SJSA1 (cell line): ENCODE measurements at regions not wholly inside any gene's neighbourhood (a gene's known extent, or its start where the extent isn't known, plus 50 kb on each side); places are given as distances from the start of the nearest gene placed in this dataset.

Experiments used
- DNase-seq, 2 experiments: peaks; one replicate each; pipeline ENCODE4 v3.0.0-alpha.2; 2015 to 2020; ENCODE audit warnings: low spot score in 2 of 2, low read depth in 1 of 2
- H3K27ac ChIP-seq: fragments of 250-450 bp; sonication (Bioruptor Pico); 2 replicates; pipeline ENCODE4 v1.5.1; 2020; ENCODE audit warnings: mild to moderate bottlenecking, moderate library complexity
- H3K27me3 ChIP-seq: fragments of 250-450 bp; sonication (Bioruptor Pico); replicated peaks from 2 replicates; pipeline ENCODE4 v1.5.1; 2020; ENCODE audit warnings: mild to moderate bottlenecking, moderate library complexity
- H3K36me3 ChIP-seq: fragments of 250-450 bp; sonication (Bioruptor Pico); 2 replicates; pipeline ENCODE4 v1.5.1; 2020; ENCODE audit warnings: mild to moderate bottlenecking
- H3K4me1 ChIP-seq: fragments of 250-450 bp; sonication (Bioruptor Pico); replicated peaks from 2 replicates; pipeline ENCODE4 v1.6.1; 2021; ENCODE audit warnings: mild to moderate bottlenecking
- H3K4me3 ChIP-seq: fragments of 250-450 bp; sonication (Bioruptor Pico); 2 replicates; pipeline ENCODE4 v1.5.1; 2020; ENCODE audit warnings: mild to moderate bottlenecking
- H3K9me3 ChIP-seq: fragments of 250-450 bp; sonication (Bioruptor Pico); replicated peaks from 2 replicates; pipeline ENCODE4 v1.5.1; 2020; ENCODE audit warnings: mild to moderate bottlenecking

GRCh38 chr2:147386284-147386683 is 458.5 kb upstream of the ACVR2A start:
- Histone ChIP-seq H3K27ac (no peak overlapping the region), H3K27me3 (no peaks in the 10 kb centered on the region; the same call in 1 of the 2 replicates), H3K4me1 (no peaks in the 10 kb centered on the region), H3K4me3 (no peak overlapping the region), H3K9me3 (no peaks in the 10 kb centered on the region), H3K36me3 (no peaks in the 10 kb centered on the region)
- no peak for DNase-seq

- no peaks in the 10 kb centered on the region for H3K36me3 ChIP-seq
- no peaks in the 10 kb centered on the region for H3K9me3 ChIP-seq
- no peaks in the 10 kb centered on the region for H3K27me3 ChIP-seq
- DNase-seq: no peak
- H3K4me1 ChIP-seq: no peaks in the 10 kb centered on the region
- H3K27ac ChIP-seq: no peak overlapping the region
- no peak overlapping the region for H3K4me3 ChIP-seq
Observed at GRCh38 chr2:147385600-147385999, 459.2 kb upstream of the ACVR2A start.

DNA sequence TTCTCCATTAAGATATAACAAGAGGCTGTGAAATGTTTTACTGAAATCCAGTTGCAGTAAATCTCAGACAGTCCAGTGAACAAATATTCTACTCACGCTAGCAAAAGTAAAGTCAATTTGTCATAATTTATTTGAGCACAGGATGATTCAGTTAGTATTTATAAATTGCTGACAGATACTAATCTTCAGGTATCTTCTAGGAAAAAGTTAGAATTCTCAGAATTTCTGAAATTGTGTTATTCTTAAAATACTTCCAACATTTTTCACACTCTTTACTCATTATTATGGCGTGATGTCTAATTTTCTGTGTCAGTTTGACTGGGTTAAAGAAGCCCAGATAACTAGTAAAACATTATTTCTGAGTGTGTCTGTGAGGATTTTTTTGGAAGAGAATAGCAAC is 460.2 kb upstream of the ACVR2A start:
- H3K36me3 ChIP-seq: no peaks in the 10 kb centered on the region
- DNase-seq: no peak
- H3K27me3 ChIP-seq: no peaks in the 10 kb centered on the region
- H3K4me3 ChIP-seq: no peak overlapping the region
- H3K9me3 ChIP-seq: no peaks in the 10 kb centered on the region
- H3K4me1 ChIP-seq: no peaks in the 10 kb centered on the region
- H3K27ac ChIP-seq: no peak overlapping the region

- H3K36me3 ChIP-seq: no peaks in the 10 kb centered on the region
- H3K9me3 ChIP-seq: no peaks in the 10 kb centered on the region
- H3K27me3 ChIP-seq: no peaks in the 10 kb centered on the region
- H3K4me1 ChIP-seq: no peaks in the 10 kb centered on the region
- no peak overlapping the region for H3K27ac ChIP-seq
- no peak overlapping the region for H3K4me3 ChIP-seq
- DNase-seq: no peak
Observed at GRCh38 chr2:147382322-147382948, 462.4 kb upstream of the ACVR2A start.

DNA sequence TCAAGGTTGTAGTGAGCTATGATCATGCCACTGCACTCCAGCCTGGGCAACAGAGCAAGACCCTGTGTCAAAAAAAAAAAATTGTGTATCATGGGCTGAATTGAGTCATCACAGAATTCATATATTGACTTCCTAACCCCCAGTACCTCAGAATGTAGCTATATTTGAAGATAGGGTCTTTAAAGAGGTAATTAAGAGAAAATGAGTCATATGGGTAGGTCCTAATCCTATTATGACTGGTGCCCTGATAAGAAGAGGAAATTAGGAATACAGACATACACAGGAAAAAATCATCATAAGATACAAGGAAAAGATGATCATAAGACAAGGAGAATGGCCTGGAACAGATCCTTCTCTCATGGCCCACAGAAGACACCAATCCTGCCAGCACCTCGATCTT is 466.4 kb upstream of the ACVR2A start:
- no peak for DNase-seq
- H3K36me3 ChIP-seq: no peaks in the 10 kb centered on the region
- H3K27me3 ChIP-seq: no peaks in the 10 kb centered on the region
- no peak overlapping the region for H3K27ac ChIP-seq
- no peak overlapping the region for H3K4me3 ChIP-seq
- no peaks in the 10 kb centered on the region for H3K9me3 ChIP-seq
- no peaks in the 10 kb centered on the region for H3K4me1 ChIP-seq

DNA sequence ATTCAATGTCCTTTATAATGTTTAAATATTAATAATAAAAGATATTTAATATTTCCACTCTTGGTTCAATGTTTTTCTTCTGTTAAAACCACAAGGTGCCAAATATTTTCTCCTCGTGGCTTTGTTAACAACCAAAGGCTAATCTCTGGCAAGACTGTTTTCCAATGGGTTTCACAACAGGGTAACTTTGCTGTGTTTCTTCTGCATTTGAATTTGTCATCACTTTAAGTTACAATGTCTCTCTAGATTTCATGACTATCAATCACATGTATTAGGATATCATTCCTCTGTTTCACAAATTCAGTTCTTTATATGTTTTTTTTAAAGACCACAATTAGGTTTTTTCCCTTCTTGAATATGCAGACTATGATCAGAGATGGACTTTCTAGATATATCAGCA is 469.8 kb upstream of the ACVR2A start:
- Histone ChIP-seq H3K27ac (no peak overlapping the region), H3K4me3 (no peak overlapping the region), H3K4me1 (no peaks in the 10 kb centered on the region), H3K9me3 (no peaks in the 10 kb centered on the region), H3K27me3 (no peaks in the 10 kb centered on the region), H3K36me3 (no peaks in the 10 kb centered on the region)
- DNase-seq: no peak

GRCh38 chr2:147374423-147374811 is 470.4 kb upstream of the ACVR2A start:
- H3K27me3 ChIP-seq: no peaks in the 10 kb centered on the region
- DNase-seq: no peak
- no peaks in the 10 kb centered on the region for H3K36me3 ChIP-seq
- no peaks in the 10 kb centered on the region for H3K4me1 ChIP-seq
- H3K27ac ChIP-seq: no peak overlapping the region
- H3K4me3 ChIP-seq: no peak overlapping the region
- H3K9me3 ChIP-seq: no peaks in the 10 kb centered on the region

- Histone ChIP-seq H3K9me3 (no peaks in the 10 kb centered on the region), H3K4me3 (no peak overlapping the region), H3K27ac (no peak overlapping the region), H3K4me1 (no peaks in the 10 kb centered on the region), H3K27me3 (no peaks in the 10 kb centered on the region), H3K36me3 (no peaks in the 10 kb centered on the region)
- no peak for DNase-seq
Observed at GRCh38 chr2:147373800-147374422, 470.9 kb upstream of the ACVR2A start.

- H3K4me3 ChIP-seq: no peak overlapping the region
- H3K4me1 ChIP-seq: no peaks in the 10 kb centered on the region
- no peaks in the 10 kb centered on the region for H3K36me3 ChIP-seq
- no peak overlapping the region for H3K27ac ChIP-seq
- no peaks in the 10 kb centered on the region for H3K27me3 ChIP-seq
- no peaks in the 10 kb centered on the region for H3K9me3 ChIP-seq
- DNase-seq: no peak
Observed at GRCh38 chr2:147368306-147368705, 476.5 kb upstream of the ACVR2A start.

DNA sequence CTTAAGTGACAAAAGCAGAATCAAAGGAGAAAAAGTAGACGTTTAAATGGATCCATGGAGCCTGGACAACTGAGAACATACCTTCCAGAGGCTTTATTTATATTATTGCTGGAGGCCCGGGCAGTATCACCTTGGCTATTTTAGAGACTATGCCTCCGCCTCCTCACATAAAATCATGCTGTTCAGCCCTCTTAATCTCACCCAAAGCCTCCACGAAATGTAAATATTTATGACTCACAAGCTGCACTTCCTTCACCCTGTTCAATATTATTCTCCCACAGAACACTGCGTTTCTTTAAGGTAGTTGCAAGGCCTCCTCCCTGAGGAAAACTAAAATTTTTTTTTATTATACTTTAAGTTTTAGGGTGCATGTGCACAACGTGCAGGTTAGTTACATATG is 478.6 kb upstream of the ACVR2A start:
- Histone ChIP-seq H3K36me3 (no peaks in the 10 kb centered on the region), H3K4me1 (no peaks in the 10 kb centered on the region), H3K4me3 (no peak overlapping the region), H3K27me3 (no peaks in the 10 kb centered on the region), H3K27ac (no peak overlapping the region), H3K9me3 (no peaks in the 10 kb centered on the region)
- no peak for DNase-seq

DNA sequence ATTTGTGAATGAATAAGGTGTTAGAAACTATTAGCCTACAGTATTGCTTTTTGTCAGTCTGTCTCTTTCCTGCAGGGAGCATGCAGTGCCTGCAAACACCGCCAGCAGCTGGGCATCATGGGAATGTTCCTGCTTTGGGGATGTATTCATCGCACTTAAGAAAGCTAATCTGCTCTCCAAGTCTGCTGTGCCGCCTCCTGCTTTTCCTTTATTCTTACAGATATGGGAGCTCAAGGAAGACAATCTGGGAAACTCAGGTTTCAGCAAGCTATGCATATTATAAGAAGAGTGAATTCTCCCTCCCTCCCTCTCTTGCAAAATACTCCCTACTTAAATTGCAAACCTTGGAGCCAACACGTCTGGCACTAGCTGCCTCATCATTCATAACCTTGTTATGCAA is 479.2 kb upstream of the ACVR2A start:
- H3K4me3 ChIP-seq: no peak overlapping the region
- no peak overlapping the region for H3K27ac ChIP-seq
- DNase-seq: no peak
- no peaks in the 10 kb centered on the region for H3K36me3 ChIP-seq
- H3K9me3 ChIP-seq: no peaks in the 10 kb centered on the region
- no peaks in the 10 kb centered on the region for H3K4me1 ChIP-seq
- no peaks in the 10 kb centered on the region for H3K27me3 ChIP-seq

DNA sequence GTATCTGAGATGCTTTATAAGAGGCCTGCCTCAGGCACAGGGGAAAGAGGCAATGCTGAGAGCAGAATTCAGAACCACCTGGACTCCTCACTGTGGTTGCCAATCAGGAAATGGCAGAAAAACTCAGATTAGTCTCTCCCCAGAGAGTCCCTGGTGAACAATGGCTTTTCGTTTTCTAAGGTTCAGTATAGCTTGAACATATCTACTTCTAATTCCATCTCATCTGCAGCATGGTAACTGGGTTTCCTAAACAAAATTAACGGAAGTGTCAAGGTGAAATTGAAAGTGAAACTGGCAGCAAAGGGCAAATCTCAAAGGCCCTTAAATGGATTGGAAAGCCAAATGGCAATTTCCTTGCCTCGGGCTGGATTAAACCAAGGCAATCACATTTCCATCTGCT is 480.2 kb upstream of the ACVR2A start:
- H3K27ac ChIP-seq: no peak overlapping the region
- no peaks in the 10 kb centered on the region for H3K36me3 ChIP-seq
- H3K27me3 ChIP-seq: no peaks in the 10 kb centered on the region
- no peak overlapping the region for H3K4me3 ChIP-seq
- H3K4me1 ChIP-seq: no peaks in the 10 kb centered on the region
- no peaks in the 10 kb centered on the region; the same call in 1 of the 2 replicates for H3K9me3 ChIP-seq
- no peak for DNase-seq

DNA sequence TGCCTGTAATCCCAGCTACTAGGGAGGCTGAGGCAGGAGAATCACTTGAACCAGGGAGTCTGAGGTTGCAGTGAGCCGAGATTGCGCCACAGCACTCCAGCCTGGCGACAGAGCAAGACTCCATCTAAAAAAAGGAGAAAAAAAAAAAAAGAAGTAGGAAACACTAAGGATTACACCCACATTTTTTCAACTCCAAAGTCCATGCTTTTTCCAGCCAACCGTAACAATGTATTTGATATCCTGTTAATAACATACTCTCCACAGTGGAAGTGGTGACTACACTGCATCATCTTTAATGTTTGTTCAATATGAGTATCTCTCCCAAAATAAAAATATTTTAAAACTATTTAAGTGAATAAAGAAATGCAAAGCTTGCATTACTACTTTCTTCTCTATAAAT is 481.6 kb upstream of the ACVR2A start:
- no peaks in the 10 kb centered on the region; the same call in 1 of the 2 replicates for H3K9me3 ChIP-seq
- DNase-seq: no peak
- H3K27ac ChIP-seq: no peak overlapping the region

DNA sequence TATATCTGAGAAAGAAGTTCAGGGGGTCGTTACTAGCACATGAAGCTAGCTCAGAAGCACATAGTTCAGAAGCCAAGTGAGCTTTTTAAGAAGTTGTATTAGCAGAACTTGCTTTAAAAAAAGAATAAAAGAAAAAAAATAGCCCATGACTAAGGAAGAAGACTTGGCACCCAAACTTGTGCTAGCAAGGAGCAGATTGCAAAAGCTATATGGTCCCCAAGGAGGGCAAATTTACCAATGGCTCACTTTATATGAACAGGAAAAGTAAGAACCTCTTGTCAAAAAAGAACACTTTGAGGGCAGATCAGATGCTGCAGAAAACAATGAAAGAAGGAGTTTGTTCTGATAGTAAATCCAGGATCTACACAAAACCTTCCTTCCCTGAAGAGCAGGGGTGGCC is 486.5 kb upstream of the ACVR2A start:
- Histone ChIP-seq H3K27ac (no peak overlapping the region), H3K9me3 (no peaks in the 10 kb centered on the region; the same call in none of the 2 replicates), H3K4me3 (no peak overlapping the region), H3K27me3 (no peaks in the 10 kb centered on the region), H3K4me1 (no peaks in the 10 kb centered on the region), H3K36me3 (no peaks in the 10 kb centered on the region)
- DNase-seq: no peak

More for the DNA sequence above, 481.6 kb upstream of the ACVR2A start:
- H3K4me3 ChIP-seq: no peak overlapping the region
- no peaks in the 10 kb centered on the region for H3K36me3 ChIP-seq
- H3K4me1 ChIP-seq: no peaks in the 10 kb centered on the region
- H3K27me3 ChIP-seq: no peaks in the 10 kb centered on the region

GRCh38 chr2:147356157-147356556 is 488.7 kb upstream of the ACVR2A start:
- DNase-seq: no peak

More at GRCh38 chr2:147356157-147356556, 488.7 kb upstream of the ACVR2A start:
- H3K27me3 ChIP-seq: no peaks in the 10 kb centered on the region
- H3K9me3 ChIP-seq: no peaks in the 10 kb centered on the region; the same call in none of the 2 replicates
- no peak overlapping the region for H3K27ac ChIP-seq
- H3K4me1 ChIP-seq: no peaks in the 10 kb centered on the region
- H3K4me3 ChIP-seq: no peak overlapping the region
- H3K36me3 ChIP-seq: no peaks in the 10 kb centered on the region
